ENCODE measurements at regions not wholly inside any gene's neighbourhood (a gene's known extent, or its start where the extent isn't known, plus 50 kb on each side); places are given as distances from the start of the nearest gene placed in this dataset.

- no peak overlapping the region for H3K4me3 ChIP-seq
- H3K36me3 ChIP-seq: no peaks in the 10 kb centered on the region
- no peaks in the 10 kb centered on the region for H3K27me3 ChIP-seq
- DNase-seq (no peak), ATAC-seq (no peak)
- no peak for TF ChIP-seq CTCF (IDR thresholded peaks at IDR 0.05 in 4 of 5, conservative IDR thresholded peaks at IDR 0.05 in 1 of 5)
- TF ChIP-seq POLR2A (IDR thresholded peaks at IDR 0.05): no peak
- no peak overlapping the region for H3K27ac ChIP-seq
- intact Hi-C loops (cut with DNase I; ENCODE audit: low total_unique reads) (no loop called here), in situ Hi-C loops (cut with MboI; ENCODE audit: low sequenced_read_pairs in 4 of 4) (no loop called here)
- H3K4me1 ChIP-seq: no peaks in the 10 kb centered on the region
- no peaks in the 10 kb centered on the region for H3K9me3 ChIP-seq
These were observed 551.8 kb upstream of the PABPC4L start for GRCh38 chr4:134753390-134753789.

GRCh38 chr4:134747108-134747805 is 545.7 kb upstream of the PABPC4L start:
- DNase-seq: no peak
- no peaks in the 10 kb centered on the region for H3K9me3 ChIP-seq
- no peaks in the 10 kb centered on the region for H3K4me1 ChIP-seq
- H3K27ac ChIP-seq: no peak overlapping the region
- H3K36me3 ChIP-seq: no peaks in the 10 kb centered on the region
- intact Hi-C loops (cut with DNase I; ENCODE audit: low total_unique reads) (no loop called here), in situ Hi-C loops (cut with MboI; ENCODE audit: low sequenced_read_pairs in 4 of 4) (no loop called here)
- H3K4me3 ChIP-seq: no peak overlapping the region
- TF ChIP-seq POLR2A (IDR thresholded peaks at IDR 0.05) (no peak), CTCF (IDR thresholded peaks at IDR 0.05 in 4 of 5, conservative IDR thresholded peaks at IDR 0.05 in 1 of 5) (no peak)
- no peak for ATAC-seq
- no peaks in the 10 kb centered on the region for H3K27me3 ChIP-seq

GRCh38 chr4:134740290-134740689 is 538.7 kb upstream of the PABPC4L start:
- ATAC-seq: no peak
- H3K27ac ChIP-seq: no peak overlapping the region
- no peaks in the 10 kb centered on the region for H3K36me3 ChIP-seq
- DNase-seq: no peak
- no peaks in the 10 kb centered on the region for H3K27me3 ChIP-seq
- H3K4me3 ChIP-seq: no peak overlapping the region
- no peaks in the 10 kb centered on the region for H3K9me3 ChIP-seq
- in situ Hi-C loops (cut with MboI; ENCODE audit: low sequenced_read_pairs in 4 of 4): no loop called here
- no peaks in the 10 kb centered on the region for H3K4me1 ChIP-seq
- intact Hi-C loops (cut with DNase I; ENCODE audit: low total_unique reads): no loop called here
- TF ChIP-seq POLR2A (IDR thresholded peaks at IDR 0.05) (no peak), CTCF (IDR thresholded peaks at IDR 0.05 in 4 of 5, conservative IDR thresholded peaks at IDR 0.05 in 1 of 5) (no peak)

- in situ Hi-C loops (cut with MboI; ENCODE audit: low sequenced_read_pairs in 4 of 4): no loop called here
- H3K27ac ChIP-seq: no peak overlapping the region
- H3K9me3 ChIP-seq: no peaks in the 10 kb centered on the region
- H3K4me3 ChIP-seq: no peak overlapping the region
- TF ChIP-seq CTCF (IDR thresholded peaks at IDR 0.05 in 4 of 5, conservative IDR thresholded peaks at IDR 0.05 in 1 of 5) (no peak), POLR2A (IDR thresholded peaks at IDR 0.05) (no peak)
- DNase-seq: no peak
- ATAC-seq: no peak
- H3K4me1 ChIP-seq: no peaks in the 10 kb centered on the region
- H3K36me3 ChIP-seq: no peaks in the 10 kb centered on the region
- H3K27me3 ChIP-seq: no peaks in the 10 kb centered on the region
- intact Hi-C loops (cut with DNase I; ENCODE audit: low total_unique reads): no loop called here
These were observed 534.3 kb upstream of the PABPC4L start for GRCh38 chr4:134735901-134736300.

GRCh38 chr4:134727696-134728095 is 526.1 kb upstream of the PABPC4L start:
- intact Hi-C loops (cut with DNase I; ENCODE audit: low total_unique reads) (no loop called here), in situ Hi-C loops (cut with MboI; ENCODE audit: low sequenced_read_pairs in 4 of 4) (no loop called here)
- ATAC-seq (no peak), DNase-seq (no peak)
- Histone ChIP-seq H3K27ac (no peak overlapping the region), H3K27me3 (no peaks in the 10 kb centered on the region), H3K4me1 (no peaks in the 10 kb centered on the region), H3K9me3 (no peaks in the 10 kb centered on the region), H3K4me3 (no peak overlapping the region), H3K36me3 (no peaks in the 10 kb centered on the region)
- TF ChIP-seq CTCF (IDR thresholded peaks at IDR 0.05 in 4 of 5, conservative IDR thresholded peaks at IDR 0.05 in 1 of 5) (no peak), POLR2A (IDR thresholded peaks at IDR 0.05) (no peak)

Data from gastrocnemius medialis (tissue), 4 donors.